Activated naive CD4-positive, alpha-beta T cell treated with anti-CD3 and anti-CD28 coated beads, Interleukin-2, amount 50 U/mL, for 72 hours (primary cell): ENCODE measurements at regions not wholly inside any gene's neighbourhood (a gene's known extent, or its start where the extent isn't known, plus 50 kb on each side); places are given as distances from the start of the nearest gene placed in this dataset.
"Not testable (repeated sequence)": the region's sequence is repeated elsewhere in the genome, so short reads cannot be mapped to it uniquely, and the experiment has no call there.

Experiments
- ATAC-seq, 2 donors: fragments of 150-1000 bp; cut with Tn5 transposase; 2 replicates each; pipeline ENCODE4 v1.10.0; 2021; ENCODE audit warnings: mild to moderate bottlenecking in 2 of 2, moderate library complexity in 2 of 2
- DNase-seq, 2 donors: peaks; one replicate each; pipeline ENCODE4 v3.0.0; 2021 to 2022; ENCODE audit warnings: low spot score in 2 of 2
- H3K27ac Mint-ChIP-seq, 2 donors: one replicate each; pipeline ENCODE4 v1.8.0; 2022; ENCODE audit warnings: mild to moderate bottlenecking in 2 of 2, mixed read lengths in 2 of 2
- H3K36me3 Mint-ChIP-seq, 2 donors: one replicate each; pipeline ENCODE4 v1.8.0; 2022; ENCODE audit warnings: mixed read lengths in 2 of 2
- H3K9me3 Mint-ChIP-seq, 2 donors: one replicate each; pipeline ENCODE4 v1.8.0; 2022; ENCODE audit warnings: mixed read lengths in 2 of 2

DNA sequence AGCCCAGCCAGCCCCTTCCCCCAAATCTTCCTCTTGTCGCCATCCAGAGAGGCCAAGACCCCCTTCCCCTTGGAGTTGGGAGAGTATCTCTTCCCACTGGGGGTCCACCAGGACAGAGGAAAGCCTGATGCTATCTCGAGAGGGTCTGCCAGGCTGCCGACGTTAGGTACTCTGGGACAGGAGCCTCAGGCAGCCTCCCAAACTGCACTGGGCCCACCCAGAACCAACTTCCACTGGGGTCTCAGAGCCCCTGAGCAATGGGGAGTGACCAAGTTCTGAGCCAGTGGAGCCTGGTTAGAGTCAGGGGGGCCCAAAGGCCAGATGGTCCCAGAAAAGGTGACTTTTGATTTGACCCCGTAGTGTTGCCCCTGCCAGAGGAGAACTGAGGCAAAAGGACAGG is 189.1 kb downstream of the INHBB start:
- no peak for ATAC-seq
- no peak for DNase-seq
- Mint-ChIP-seq H3K27ac (no peak overlapping the region), H3K36me3 (no peaks in the 10 kb centered on the region), H3K9me3 (no peaks in the 10 kb centered on the region)

DNA sequence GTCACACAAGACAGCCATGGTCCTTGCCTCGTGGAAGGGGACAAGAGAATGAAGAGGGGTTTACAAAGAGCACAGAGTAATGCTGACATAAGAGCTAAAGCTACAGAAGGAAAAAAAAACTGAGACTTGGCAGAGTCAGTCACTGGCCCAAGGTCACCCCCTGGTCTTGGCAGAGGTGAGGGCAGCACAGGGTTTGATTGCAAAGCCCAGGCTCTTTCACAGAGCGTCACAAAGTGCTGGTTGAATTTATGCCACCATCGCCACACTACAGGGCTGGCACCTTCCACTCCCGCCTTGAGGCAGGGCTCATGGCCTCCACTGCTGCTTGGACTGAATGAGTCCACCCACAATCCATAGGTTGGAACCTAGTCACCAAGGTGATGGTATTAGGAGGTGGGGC is 190.2 kb downstream of the INHBB start:
- no peaks in the 10 kb centered on the region for H3K36me3 Mint-ChIP-seq
- H3K9me3 Mint-ChIP-seq, result no peaks in the 10 kb centered on the region
- no peak for DNase-seq
- no peak for ATAC-seq
- no peak overlapping the region for H3K27ac Mint-ChIP-seq

DNA sequence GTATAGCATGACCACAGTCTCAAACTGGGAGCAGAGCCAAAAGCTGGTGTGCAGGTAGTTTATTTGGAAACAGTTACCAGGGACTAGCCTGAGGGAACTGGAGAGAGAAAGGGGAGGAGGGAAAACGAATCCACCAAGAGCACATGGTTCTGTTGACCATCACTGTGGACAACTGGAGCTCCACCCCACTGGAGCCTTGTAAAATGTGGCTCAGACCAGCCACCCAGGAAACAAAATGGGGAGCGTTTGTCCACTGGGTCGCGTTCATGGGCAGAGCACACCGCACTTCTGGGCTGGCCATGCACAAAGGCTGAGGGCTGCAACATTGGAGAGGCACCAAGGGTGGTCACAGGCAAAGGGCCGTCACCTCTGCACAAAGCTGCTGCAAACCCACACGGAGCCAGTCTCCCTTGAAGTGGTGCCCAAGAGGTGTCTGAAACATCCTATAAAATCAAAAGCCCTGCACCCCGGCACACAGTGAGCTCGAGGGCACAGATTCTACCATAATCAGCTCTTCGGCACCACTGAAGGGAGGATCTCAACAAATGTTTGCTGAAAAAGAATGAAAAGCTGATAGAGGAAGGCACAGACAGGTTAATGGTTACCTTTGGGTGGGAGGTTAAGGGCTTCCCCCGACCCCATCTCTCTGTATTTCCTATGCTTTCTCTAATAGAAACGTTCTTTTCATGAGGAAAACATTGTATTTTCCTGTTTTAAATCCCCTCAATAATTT is 192.9 kb downstream of the INHBB start:
- no peak for DNase-seq
- no peaks in the 10 kb centered on the region for H3K36me3 Mint-ChIP-seq
- ATAC-seq, result no peak
- no peak overlapping the region for H3K27ac Mint-ChIP-seq
- H3K9me3 Mint-ChIP-seq, result no peaks in the 10 kb centered on the region

DNA sequence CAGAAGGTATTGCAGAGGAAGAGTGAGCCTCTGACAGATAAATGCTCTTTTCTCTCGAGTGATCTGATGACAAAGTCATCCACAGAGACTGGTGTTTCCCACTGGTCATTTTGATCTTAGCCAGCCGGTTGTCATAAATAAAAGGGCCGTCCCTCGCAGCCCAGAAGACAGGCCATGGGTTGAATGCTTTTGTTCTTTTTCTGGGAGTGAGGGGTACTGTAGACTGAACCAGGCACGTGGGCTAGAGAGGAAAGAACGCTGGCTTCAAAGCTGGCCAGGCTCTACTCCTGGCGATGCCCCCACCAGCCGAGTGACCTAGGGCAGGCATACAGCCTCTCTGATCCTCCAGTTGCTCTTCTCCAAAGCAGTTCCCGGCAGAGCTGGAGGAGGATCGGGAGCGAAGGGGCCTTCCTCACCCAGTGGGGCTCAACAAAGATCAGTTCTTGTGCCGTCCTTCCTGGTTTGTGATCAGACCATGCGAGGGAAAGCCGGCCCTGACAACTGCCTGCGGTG is 193.5 kb downstream of the INHBB start:
- DNase-seq (no peak), ATAC-seq (no peak)
- Mint-ChIP-seq H3K36me3 (no peaks in the 10 kb centered on the region), H3K9me3 (no peaks in the 10 kb centered on the region), H3K27ac (no peak overlapping the region)

DNA sequence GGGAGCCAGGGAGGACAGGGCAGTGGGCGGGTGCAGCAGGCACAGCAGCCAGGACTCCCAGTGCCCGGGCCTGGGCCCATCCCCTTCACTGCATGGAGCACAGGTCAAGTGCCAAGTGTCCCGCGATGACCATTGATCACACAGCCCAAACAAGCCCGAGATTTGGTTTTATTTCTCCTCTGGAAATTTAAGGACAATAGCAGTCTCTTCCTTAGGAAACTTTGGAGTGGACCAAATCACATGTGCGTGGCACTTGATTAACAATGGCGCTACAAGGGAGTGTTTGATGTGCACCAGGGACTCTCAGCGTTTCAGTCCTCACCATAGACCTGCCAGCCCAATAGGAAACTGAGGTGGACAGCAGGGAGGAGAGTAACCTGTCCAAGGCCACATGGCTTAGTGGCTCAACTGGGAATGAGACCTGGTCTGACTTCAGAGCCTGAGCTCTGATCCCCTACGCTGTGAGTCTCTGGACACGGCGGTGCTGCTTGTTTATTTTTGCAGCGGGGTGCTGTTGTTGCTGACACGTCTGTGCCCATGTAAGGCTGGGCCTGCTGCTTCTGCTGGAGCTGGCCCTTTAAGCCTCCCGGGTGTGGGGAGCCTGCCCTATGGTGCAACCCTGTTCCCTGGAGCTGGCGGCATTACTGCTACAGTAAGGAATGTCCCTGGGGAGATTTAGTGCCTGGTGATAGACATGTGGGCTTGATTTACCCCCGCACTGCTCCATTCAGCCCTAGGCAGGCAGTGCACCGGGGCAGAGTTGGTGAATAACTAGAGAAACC is 194.2 kb downstream of the INHBB start:
- H3K27ac Mint-ChIP-seq, result no peak overlapping the region
- ATAC-seq (no peak), DNase-seq (no peak)
- no peaks in the 10 kb centered on the region for H3K36me3 Mint-ChIP-seq
- no peaks in the 10 kb centered on the region for H3K9me3 Mint-ChIP-seq

DNA sequence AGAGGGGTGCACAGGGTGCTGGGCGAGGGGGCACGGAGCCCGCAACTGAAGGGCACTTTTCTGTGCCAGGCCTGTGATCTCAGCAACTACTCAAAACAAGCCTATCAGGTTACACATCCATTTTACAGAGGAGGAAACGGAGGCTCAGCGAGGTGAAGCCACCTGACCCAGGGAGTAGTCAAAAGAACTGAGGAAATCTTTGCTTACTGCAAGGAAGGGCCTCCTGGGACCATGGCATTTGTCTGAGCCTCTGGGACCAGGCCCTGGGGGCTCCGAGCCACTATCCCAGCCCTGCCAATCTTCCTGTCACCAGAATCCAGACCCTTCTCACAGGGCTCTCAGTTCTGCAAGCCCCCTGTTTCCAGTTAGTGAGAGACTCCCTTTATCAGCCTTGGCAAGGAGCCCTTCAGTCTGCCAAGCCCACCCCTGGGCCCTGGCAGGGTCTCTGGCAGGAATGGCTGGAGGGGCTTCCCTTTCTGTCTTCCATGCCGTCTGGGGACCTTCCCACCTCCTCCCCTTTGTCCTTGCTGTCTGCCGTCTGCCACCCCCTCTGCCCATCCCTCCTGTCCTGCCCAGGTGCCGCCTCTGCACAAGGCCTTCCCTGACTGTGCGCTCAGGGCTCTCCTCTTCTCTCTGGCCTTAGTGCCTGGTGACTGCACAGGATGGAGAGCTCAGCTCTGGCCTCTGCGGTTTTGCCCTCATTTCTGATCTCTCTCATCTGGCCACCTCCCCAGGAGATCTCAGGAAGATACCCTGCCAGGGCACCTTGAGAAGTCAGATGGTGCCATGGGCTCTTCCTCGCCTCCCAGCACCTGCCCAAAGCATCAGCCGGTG is 194.7 kb upstream of the GLI2 start:
- Mint-ChIP-seq H3K9me3 (no peaks in the 10 kb centered on the region), H3K36me3 (no peaks in the 10 kb centered on the region), H3K27ac (peak overlapping the region in 1 of 2 donors; percentile 27)
- DNase-seq (no peak), ATAC-seq (no peak)

DNA sequence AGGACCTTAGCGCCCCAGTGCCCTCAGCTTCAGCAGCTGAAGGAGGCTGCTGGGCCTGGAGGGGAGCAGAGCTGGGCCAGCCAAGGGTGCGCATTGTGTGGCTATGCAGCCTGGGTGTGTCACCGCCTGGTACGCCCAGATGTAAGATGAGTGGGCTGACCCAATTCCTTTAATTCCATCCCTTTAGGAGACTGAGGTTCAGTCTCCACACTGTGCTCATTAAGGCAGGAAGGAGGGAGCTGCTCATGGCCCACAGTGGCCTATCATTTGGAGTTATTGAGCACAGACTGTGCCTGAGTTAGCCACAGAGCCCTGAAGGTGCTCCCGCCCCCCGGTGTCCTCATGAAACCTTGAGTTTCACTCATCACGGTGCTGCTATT is 194.1 kb upstream of the GLI2 start:
- DNase-seq, result no peak
- H3K27ac Mint-ChIP-seq, result peak overlapping the region in 1 of 2 donors; percentile 27
- H3K9me3 Mint-ChIP-seq, result no peaks in the 10 kb centered on the region
- H3K36me3 Mint-ChIP-seq, result no peaks in the 10 kb centered on the region
- no peak for ATAC-seq

DNA sequence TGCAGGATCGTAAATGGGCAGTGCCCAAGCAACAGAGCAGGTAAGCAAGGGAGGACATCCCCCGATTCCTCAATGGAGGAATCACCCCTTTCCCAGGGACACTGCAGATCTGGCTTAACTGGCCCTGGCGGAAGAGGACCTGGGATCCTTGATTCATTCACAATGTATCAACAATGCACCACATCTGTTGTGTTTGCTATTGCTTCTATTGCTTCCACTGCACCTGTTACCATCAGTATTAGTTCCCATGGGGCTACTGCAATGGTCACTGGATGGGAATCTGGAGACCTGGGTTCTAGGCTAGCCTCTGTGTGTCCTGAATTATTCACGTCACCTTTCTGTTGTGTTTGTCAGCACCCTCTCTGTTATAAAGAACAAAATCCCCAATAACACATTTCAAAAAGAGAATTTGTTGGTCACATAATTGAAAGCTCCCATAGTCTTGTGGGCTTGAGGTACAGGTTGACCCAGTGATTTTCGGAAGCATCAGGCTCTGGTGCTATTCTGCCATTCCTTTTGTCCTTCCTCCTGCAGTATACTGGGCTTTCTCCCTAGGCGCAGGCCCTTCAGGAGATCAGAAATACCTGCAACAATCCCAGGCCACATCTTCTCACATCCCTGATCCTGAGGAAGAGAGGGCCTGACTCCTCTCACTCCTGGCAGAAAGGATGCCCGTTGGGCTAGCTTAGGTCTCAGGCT is 193.5 kb upstream of the GLI2 start:
- Mint-ChIP-seq H3K9me3 (no peaks in the 10 kb centered on the region), H3K36me3 (no peaks in the 10 kb centered on the region), H3K27ac (no peak overlapping the region)
- ATAC-seq, result no peak
- DNase-seq, result no peak

DNA sequence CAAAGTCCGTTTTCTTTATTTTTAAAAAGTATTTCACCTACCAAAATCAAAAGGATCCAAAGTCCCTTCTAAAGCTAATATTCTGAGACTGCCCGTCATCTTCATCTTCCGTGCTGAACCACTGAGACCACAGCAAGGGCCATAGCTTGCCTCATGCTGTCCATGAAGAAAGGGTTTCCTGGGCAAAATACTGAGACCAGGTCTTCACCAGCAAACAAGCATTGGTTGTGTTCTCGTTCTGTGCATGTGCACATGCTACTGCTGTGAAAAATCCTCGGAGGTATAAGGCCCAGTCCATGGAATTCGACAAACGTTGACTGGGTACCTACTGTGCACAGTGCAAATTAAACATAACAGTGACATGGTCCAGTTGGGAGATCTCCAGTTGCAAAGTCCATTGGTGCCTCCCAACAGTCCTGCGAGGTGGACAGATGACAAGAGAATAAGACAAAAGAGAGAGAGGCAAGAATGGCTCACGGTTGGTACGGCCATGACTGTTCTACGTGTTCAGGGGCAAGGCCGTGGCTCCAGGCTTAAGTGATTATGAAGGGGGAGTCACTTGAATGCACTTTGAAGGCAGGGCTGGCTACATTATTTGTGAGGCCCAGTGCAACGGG is 192.6 kb upstream of the GLI2 start:
- no peak for ATAC-seq
- H3K36me3 Mint-ChIP-seq, result no peaks in the 10 kb centered on the region
- no peak overlapping the region for H3K27ac Mint-ChIP-seq
- no peak for DNase-seq
- H3K9me3 Mint-ChIP-seq, result no peaks in the 10 kb centered on the region

DNA sequence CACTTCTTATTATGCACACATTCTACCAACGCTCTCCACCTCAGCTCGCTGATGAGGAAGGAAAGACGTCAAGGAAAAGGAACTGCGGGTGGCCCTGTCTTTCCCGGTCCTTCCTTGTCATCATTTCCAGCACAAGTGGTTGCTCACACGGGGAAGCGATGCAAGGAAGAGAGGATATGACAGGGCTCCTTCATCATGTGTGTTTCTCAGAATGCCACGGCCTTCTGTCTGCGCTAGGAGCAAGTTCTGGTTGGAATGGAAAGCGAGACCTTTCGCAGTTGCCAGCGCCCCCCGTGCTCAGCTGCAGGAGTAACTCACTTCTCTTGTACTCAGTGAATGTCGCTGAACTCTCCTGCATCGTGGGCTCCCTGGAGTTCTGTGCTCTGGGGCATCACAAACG is 191.8 kb upstream of the GLI2 start:
- no peaks in the 10 kb centered on the region for H3K36me3 Mint-ChIP-seq

DNA sequence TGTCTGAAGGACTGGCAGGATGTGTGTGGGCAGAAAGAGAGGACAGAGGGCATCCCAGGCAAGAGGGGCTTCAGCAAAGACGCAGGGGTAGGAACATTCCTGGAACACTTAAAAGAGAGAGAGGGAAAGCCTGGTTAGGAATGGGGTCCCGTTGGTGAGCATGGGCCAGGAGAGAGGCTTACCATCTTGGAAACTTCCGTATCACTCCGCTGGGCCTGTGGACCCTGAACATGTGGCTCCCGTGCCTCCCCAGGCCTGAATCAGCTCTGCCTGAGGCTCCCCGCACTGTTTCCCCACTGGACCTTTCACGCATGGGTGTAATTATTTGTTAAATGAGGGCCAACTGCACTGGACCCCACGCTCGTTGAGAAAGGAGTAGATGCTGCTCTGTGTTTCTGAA is 191.1 kb upstream of the GLI2 start:
- peak overlapping the region in 1 of 2 donors; percentile 1 for H3K27ac Mint-ChIP-seq
- no peak for ATAC-seq
- H3K36me3 Mint-ChIP-seq, result no peaks in the 10 kb centered on the region
- H3K9me3 Mint-ChIP-seq, result no peaks in the 10 kb centered on the region
- no peak for DNase-seq

More for the DNA sequence above, 191.8 kb upstream of the GLI2 start:
- Mint-ChIP-seq H3K27ac (no peak overlapping the region), H3K9me3 (no peaks in the 10 kb centered on the region)
- DNase-seq (no peak), ATAC-seq (no peak)

DNA sequence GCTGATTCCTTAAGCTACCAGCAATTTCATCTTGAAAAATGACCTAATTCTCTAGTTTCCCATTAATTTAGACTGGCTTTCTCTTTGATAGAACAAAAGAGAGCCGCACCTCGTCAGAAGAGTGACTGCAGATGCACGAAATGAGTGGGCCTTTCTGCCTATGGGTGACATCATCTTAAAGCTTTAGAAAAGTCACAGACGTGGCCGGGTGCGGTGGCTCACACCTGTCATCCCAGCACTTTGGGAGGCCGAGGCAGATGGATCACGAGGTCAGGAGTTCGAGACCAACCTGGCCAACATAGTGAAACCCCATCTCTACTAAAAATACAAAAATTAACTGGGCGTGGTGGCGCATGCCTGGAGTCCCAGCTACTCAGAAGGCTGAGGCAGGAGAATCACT is 190.7 kb upstream of the GLI2 start:
- H3K9me3 Mint-ChIP-seq, DNase-seq, H3K27ac Mint-ChIP-seq, ATAC-seq, H3K36me3 Mint-ChIP-seq: not testable (repeated sequence)

DNA sequence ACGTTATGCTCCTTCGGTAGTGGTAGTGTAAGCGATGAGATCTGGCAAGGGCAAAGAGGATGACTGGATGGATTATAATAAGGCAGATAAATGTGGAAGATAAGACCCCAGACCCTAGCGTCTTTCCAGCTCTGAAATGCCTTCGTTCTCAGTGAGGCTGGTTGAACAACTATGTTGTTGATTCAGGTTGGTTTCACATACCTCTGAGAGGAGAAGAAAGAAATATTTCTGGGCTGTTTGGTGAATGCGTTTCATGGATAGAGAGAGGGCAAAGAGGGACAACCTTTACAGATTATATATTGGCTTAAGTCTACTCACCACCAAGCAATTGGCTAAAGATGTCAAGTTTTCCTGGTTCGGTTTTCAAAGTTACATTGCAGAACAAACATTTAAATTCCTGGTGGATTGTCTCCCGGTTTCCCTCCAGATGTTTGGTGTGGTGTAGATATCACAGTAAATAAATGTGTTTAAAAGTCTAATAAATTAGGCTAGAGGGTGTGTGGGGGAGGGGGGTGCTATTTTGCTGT is 190.1 kb upstream of the GLI2 start:
- Mint-ChIP-seq H3K9me3 (no peaks in the 10 kb centered on the region), H3K27ac (no peak overlapping the region), H3K36me3 (no peaks in the 10 kb centered on the region)
- no peak for ATAC-seq
- DNase-seq, result no peak

DNA sequence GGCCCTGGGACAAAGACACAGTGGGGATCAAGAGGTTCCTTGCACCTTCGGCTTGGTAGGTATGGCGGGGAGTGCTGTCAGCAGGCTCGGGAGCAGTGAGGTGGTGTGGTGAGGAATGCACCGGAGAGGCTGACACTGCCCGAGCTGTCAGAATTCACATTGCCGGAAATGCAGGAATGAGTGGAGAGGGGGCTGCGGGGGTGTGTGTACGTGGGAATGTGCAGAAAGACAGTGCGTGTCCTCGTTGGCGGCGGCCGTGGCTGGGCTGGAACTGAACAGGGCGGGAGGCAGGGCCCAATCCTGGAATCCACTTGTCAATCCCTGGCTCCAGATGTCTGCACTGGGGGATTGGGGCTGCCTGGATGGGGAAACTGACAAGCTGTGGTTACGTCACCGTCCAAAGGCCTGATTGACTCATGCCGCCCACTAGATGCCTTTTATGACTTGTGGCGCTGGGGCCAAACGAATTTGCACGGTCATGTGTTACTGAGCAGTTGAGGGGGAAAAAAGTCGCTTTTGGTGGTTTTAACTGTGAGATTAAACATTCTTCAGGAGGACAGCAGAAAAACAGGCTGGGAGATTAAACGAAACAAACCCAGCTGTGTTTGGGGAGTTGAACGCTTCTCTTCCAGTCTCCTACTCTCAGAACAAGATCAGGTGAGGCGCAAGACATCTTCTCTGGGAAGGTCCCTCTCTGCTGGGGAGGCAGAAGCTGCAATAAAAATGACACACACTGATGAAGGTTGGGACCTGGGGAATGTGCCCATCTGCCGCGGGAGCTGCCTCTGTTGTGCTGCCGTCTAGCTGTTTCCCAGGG is 189.4 kb upstream of the GLI2 start:
- no peaks in the 10 kb centered on the region for H3K36me3 Mint-ChIP-seq
- H3K9me3 Mint-ChIP-seq, result no peaks in the 10 kb centered on the region
- no peak for ATAC-seq
- DNase-seq, result no peak
- no peak overlapping the region for H3K27ac Mint-ChIP-seq

DNA sequence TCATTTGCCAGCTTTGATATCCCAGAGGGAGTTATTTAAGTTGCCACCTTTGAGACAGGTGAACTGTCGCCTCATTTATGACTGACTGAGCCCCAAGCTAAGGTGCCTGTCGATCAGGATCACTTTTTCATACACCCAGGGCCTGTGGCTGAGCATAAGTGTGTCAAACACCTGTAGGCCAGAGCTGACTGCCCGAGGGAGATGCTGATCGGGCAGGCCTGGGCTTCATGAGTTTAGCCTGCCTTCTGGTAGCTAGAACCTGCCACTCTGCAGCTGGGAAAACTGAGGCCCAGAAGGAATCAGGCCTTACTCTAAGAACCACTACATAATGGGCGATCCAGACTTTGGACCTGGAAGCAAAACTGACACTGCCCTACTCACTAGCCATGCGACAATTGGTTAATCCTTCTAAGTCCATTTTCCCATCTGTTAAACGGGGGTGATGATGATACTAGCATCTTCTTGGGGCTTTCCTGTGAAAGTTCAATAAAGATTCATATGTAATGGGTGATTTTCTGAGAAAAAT is 188.7 kb upstream of the GLI2 start:
- ATAC-seq (no peak), DNase-seq (no peak)
- no peak overlapping the region for H3K27ac Mint-ChIP-seq
- H3K36me3 Mint-ChIP-seq, result no peaks in the 10 kb centered on the region
- no peaks in the 10 kb centered on the region for H3K9me3 Mint-ChIP-seq
